Cerebellar cortex (tissue), 1 donor: ENCODE measurements at regions not wholly inside any gene's neighbourhood (a gene's known extent, or its start where the extent isn't known, plus 50 kb on each side); places are given as distances from the start of the nearest gene placed in this dataset.
A peak's percentile ranks its signal among the peaks of the same experiment; 100 is the strongest.

Experiments
- DNase-seq: peaks from one replicate; pipeline ENCODE4 v3.0.0-alpha.2; 2015; ENCODE audit warnings: low spot score

- peak; percentile 20 for DNase-seq
Observed at GRCh38 chr6:143594647-143595046, 83.1 kb upstream of the PHACTR2 start.

DNA sequence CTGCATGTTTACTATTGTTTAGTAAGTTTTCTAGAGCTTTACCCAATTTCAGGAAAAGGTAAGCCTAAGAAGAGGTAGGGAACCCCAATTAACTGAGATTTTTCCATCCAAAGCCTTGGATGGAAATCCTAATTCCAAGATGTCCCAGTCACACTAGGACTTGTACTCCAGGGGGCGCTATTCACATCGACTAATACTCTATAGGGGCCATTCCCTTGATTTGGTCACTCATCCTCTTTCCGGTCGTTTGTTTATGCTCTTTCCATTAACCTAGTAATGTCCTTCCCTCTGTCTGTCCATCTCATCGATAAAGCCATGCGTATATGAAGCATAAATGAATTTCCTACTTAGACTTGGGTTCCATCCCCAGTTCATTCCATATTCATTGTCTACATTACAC is 80.8 kb upstream of the FUCA2 start:
- no peak for DNase-seq

DNA sequence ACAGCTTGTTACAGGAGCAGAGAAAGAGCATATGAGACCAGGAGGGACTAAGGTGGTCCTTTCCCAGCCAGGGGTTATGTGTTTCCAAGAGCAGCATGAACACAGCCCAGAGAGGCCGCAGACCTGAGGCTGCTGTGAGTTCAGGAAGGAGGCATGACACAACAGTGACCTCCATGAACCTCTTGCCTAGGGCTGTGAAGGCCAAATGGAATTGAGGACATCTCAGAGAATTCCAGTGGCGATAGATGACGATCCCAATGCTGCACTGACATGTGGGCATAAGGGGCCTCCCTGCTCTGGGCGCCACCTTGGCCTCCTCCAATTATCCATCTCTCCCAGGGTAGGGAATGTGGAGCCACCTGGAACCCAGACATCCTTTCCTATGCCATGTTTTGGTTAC is 79.9 kb upstream of the FUCA2 start:
- DNase-seq = no peak

- DNase-seq = no peak
Observed at GRCh38 chr6:143589162-143589561, 77.6 kb upstream of the FUCA2 start.

- DNase-seq = no peak
Observed at GRCh38 chr6:143586557-143586956, 75.0 kb upstream of the FUCA2 start.

- DNase-seq = no peak
Observed at GRCh38 chr6:143585716-143586115, 74.2 kb upstream of the FUCA2 start.

DNA sequence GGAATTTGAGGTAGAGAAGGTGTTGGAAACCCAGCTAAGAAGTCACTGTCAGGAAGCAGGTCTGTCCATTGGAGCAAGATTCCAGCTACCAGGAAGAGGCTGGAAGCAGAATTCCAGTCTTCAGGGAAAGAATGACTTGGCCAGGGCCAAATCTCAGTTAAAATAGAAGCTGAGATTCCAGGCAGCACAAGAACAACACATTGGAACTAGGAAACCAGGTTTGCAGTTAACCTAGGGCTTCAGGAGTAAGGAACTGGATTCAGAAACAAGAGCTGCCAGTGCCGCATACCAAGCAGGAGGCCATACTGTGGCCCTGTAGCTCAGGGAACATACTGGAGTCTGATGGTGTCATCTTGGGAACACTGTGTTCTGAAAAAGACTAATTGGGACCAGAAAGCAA is 73.7 kb upstream of the FUCA2 start:
- DNase-seq = no peak

DNA sequence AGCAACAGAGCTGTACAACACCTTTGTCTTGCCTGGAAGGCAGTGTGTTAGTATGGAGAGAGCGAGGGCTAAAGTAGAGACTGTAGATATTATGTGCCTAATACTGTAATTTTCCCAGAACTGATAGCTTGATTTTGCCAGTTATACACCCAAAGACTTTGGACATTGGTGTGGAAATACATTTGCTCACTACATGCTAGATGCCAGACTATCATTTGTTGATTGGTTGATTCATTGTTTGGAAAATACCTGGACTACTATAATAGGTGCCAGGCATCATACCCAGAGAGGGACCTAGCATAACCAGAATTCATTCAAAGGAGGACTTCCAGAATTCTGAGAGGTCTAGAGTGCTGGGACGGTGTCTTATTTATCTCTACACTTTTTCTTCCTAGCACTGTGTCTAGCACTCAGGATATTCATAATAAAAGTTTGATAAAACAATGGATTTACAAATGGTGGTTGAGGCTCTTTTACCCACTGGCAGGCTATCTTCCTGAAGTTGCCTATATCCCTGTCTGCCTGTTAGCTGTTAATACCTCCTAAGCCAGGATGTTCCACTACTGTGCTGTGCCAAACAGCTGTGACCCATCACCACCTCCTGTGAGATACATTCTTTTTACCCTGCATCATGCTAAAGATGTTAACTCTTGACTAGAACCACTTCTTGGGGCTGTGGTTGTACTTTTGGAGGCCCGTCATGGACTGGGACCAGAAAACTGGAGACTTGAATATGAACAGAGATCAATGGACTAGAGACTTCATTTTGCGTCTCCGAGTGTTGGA is 72.2 kb upstream of the FUCA2 start:
- DNase-seq = no peak

GRCh38 chr6:143581835-143582480 is 70.4 kb upstream of the FUCA2 start:
- no peak for DNase-seq

DNA sequence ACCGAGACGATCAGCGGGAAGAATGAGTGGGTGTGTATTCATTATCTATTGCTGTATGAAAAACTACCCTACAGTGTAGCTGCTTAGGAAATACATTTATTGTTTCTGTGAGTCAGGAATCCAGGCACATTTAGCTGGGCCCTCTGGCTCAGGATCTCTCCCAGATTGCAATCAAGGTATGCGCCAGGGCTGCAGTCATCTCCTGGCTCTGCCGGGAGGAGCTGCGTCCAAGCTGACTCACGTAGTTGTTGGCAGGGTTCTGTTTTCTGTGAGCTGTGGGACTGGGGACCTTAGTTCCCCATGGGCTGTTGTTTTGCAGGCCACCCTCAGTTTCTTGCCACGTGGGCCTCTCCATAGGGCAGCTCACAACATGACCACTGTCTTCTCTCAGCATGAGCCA is 68.2 kb upstream of the FUCA2 start:
- DNase-seq = no peak

DNA sequence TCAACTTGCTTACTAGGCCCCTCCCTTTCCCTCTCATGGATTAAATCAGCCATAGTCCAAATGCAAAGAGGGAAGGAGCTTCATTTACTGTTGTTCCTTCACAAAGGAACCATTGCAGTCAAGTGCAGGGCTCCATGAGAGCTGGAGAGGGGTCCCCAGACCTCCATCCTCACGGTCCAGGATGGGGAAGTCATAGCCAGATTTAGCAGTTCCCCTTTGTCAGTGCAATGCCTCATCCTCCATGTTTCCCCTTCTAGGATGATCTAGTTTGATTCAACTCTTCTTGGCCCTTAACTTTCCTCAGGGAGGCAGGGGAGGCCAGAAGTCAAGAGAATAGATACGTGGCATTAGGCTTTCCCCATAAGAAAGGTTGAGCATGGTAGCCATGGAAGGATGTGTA is 66.5 kb upstream of the FUCA2 start:
- no peak for DNase-seq

- no peak for DNase-seq
Observed at GRCh38 chr6:143575901-143576426, 64.4 kb upstream of the FUCA2 start.

- peak; percentile 88 for DNase-seq
Observed at GRCh38 chr6:143575440-143575839, 63.9 kb upstream of the FUCA2 start.

DNA sequence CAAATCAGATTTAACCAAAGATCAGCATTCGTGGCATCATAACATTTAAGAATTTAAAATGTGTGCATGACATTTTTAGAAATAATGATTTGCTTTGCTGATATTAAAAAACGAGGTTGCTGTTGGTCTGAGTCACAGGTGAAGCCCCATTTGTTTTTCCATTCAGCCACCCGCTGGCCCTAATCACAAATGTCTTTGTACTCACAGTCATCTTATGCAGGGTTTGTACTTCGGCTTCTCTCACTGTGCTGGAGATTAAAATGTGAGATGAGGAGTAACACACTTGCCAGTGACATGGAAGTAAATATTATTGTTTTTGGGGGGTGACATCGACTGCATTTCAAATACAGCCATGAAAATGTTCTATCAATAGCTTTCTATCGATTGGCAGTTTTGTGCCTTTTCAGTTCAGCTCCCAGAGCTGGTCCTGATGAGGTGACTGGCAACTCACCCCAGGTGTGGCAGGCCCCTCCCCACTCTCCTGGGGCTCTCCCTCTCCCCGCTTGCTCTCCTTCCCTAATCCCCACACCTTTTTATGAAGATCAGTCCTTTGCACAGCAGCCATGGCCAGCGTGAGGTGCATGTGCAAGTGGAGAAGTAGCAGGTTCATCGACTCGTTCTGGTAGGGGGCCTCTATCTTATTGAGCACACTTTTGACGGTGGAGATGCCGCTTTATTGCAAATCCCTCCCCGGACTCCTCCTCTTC is 58.8 kb upstream of the FUCA2 start:
- DNase-seq = no peak

DNA sequence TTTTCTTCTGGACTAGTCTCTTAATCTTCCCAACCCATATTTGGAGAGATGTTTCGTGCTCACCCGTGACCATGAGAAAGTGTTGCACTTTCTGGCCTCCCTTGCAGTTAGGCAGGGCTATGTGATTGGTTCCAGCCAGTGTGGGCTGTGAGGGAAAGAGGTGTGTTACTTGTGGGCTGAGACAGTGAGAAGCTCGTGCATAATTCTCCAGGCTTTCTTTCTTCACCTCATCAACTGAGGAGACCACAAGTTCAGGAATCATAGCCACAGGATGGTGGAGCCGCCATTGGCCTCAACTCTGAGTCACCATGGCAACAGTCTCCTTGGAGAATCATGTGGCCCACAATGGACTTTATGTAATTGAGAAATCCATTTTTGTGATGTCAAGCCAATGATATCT is 57.5 kb upstream of the FUCA2 start:
- no peak for DNase-seq

- DNase-seq = no peak
Observed at GRCh38 chr6:143564484-143565017, 53.0 kb upstream of the FUCA2 start.

GRCh38 chr6:143562143-143562542 is 50.6 kb upstream of the FUCA2 start:
- no peak for DNase-seq
